GM23338 (cell line): ENCODE measurements at regions not wholly inside any gene's neighbourhood (a gene's known extent, or its start where the extent isn't known, plus 50 kb on each side); places are given as distances from the start of the nearest gene placed in this dataset.

Source experiments
- ATAC-seq: fragments of 200-7000 bp; cut with Tn5 transposase; 3 replicates; pipeline ENCODE4 v1.9.1; 2020
- DNase-seq: peaks from one replicate; pipeline ENCODE4 v3.0.0-alpha.2; 2015; ENCODE audit warnings: low spot score
- H2AFZ ChIP-seq: fragments of 200-600 bp; sonication (generic); 2 replicates; pipeline ENCODE4 v1.8.0; 2016; ENCODE audit warnings: antibody characterized with exemption, mild to moderate bottlenecking, moderate library complexity
- H3F3A ChIP-seq: fragments of 200-600 bp; sonication (generic); replicated peaks from 2 replicates; pipeline ENCODE4 v1.8.0; 2017; ENCODE audit warnings: antibody characterized with exemption, mixed run types, low read depth
- H3K27ac ChIP-seq: fragments of 200-600 bp; sonication (generic); 2 replicates; pipeline ENCODE4 v1.6.1; 2016; ENCODE audit warnings: low read depth
- H3K27me3 ChIP-seq: fragments of 200-600 bp; sonication (generic); 2 replicates; pipeline ENCODE4 v1.8.0; 2016; ENCODE audit warnings: mild to moderate bottlenecking, mixed run types, moderate library complexity; ENCODE audit not compliant: insufficient read depth
- H3K36me3 ChIP-seq: fragments of 200-600 bp; sonication (generic); 2 replicates; pipeline ENCODE4 v1.8.0; 2016; ENCODE audit warnings: mild to moderate bottlenecking; ENCODE audit not compliant: insufficient read depth
- H3K4me1 ChIP-seq: fragments of 200-600 bp; sonication (generic); 2 replicates; pipeline ENCODE4 v1.8.0; 2016; ENCODE audit warnings: mild to moderate bottlenecking, moderate library complexity; ENCODE audit not compliant: insufficient read depth
- H3K4me2 ChIP-seq: fragments of 200-600 bp; sonication (generic); 2 replicates; pipeline ENCODE4 v1.7.1; 2017; ENCODE audit warnings: mixed run types
- H3K4me3 ChIP-seq: fragments of 200-600 bp; sonication (generic); 2 replicates; pipeline ENCODE4 v1.6.1; 2016; ENCODE audit warnings: mixed run types
- H3K79me2 ChIP-seq: fragments of 200-600 bp; sonication (generic); replicated peaks from 2 replicates; pipeline ENCODE4 v1.8.0; 2017; ENCODE audit warnings: mild to moderate bottlenecking; ENCODE audit not compliant: insufficient read depth
- H3K9me2 ChIP-seq: fragments of 200-600 bp; sonication (generic); 2 replicates; pipeline ENCODE4 v1.8.0; 2017; ENCODE audit not compliant: insufficient read depth
- H4K20me1 ChIP-seq: fragments of 200-600 bp; sonication (generic); replicated peaks from 2 replicates; pipeline ENCODE4 v1.8.0; 2017; ENCODE audit warnings: mild to moderate bottlenecking; ENCODE audit not compliant: insufficient read depth
- H3K27ac Mint-ChIP-seq: 2 replicates; pipeline ENCODE4 v1.8.0; 2020; ENCODE audit warnings: inconsistent platforms, mild to moderate bottlenecking, moderate library complexity, mixed read lengths
- H3K27me3 Mint-ChIP-seq: 3 replicates; pipeline ENCODE4 v1.8.0; 2022; ENCODE audit warnings: low read depth, mild to moderate bottlenecking, moderate library complexity, mixed read lengths, inconsistent platforms; ENCODE audit not compliant: insufficient read depth, poor library complexity
- H3K36me3 Mint-ChIP-seq: 3 replicates; pipeline ENCODE4 v1.8.0; 2021; ENCODE audit warnings: low read depth, mild to moderate bottlenecking, inconsistent platforms, moderate library complexity, mixed read lengths
- H3K4me1 Mint-ChIP-seq: 3 replicates; pipeline ENCODE4 v1.8.0; 2020; ENCODE audit warnings: mild to moderate bottlenecking, inconsistent platforms, mixed read lengths
- H3K4me3 Mint-ChIP-seq: 3 replicates; pipeline ENCODE4 v1.8.0; 2021; ENCODE audit warnings: moderate library complexity, mild to moderate bottlenecking, inconsistent platforms, mixed read lengths
- H3K9me3 Mint-ChIP-seq: 3 replicates; pipeline ENCODE4 v1.8.0; 2020; ENCODE audit warnings: moderate library complexity, mild to moderate bottlenecking, inconsistent platforms, mixed read lengths
- CREB1 ChIP-seq: fragments of 250-450 bp; sonication (Bioruptor Pico); IDR thresholded peaks from 2 replicates; pipeline ENCODE4 v1.5.0; 2020; ENCODE audit warnings: low read depth, mild to moderate bottlenecking, moderate library complexity
- CTCF ChIP-seq, 2 experiments: fragments of 200-600 bp in 1 of 2; sonication (generic) in 1 of 2; conservative IDR thresholded peaks; 2 replicates each; pipeline versions ENCODE4 v1.5.1 to v1.6.1; 2016 to 2017; ENCODE audit warnings: antibody characterized with exemption in 2 of 2, low read depth in 2 of 2, mild to moderate bottlenecking in 2 of 2, moderate library complexity in 1 of 2
- ETS1 ChIP-seq: IDR thresholded peaks from 2 replicates; pipeline ENCODE4 v1.6.1; 2016; ENCODE audit warnings: antibody characterized with exemption
- EZH2 ChIP-seq: fragments of 200-600 bp; sonication (generic); IDR thresholded peaks from one replicate; pipeline ENCODE4 v1.8.0; 2017; ENCODE audit warnings: antibody characterized with exemption, mild to moderate bottlenecking, low read depth; ENCODE audit not compliant: unreplicated experiment
- EZH2phosphoT487 ChIP-seq: fragments of 200-600 bp; sonication (generic); IDR thresholded peaks from one replicate; pipeline ENCODE4 v1.8.1; 2018; ENCODE audit warnings: antibody characterized with exemption; ENCODE audit not compliant: unreplicated experiment
- JUNB ChIP-seq: IDR thresholded peaks from one replicate; pipeline ENCODE4 v1.6.1; 2016; ENCODE audit warnings: antibody characterized with exemption; ENCODE audit not compliant: unreplicated experiment
- NANOG ChIP-seq: IDR thresholded peaks from 2 replicates; pipeline ENCODE4 v1.6.1; 2016; ENCODE audit warnings: antibody characterized with exemption, borderline replicate concordance
- POLR2AphosphoS5 ChIP-seq: IDR thresholded peaks from 2 replicates; pipeline ENCODE4 v1.6.1; 2016; ENCODE audit warnings: antibody characterized with exemption, low read depth
- STAT1 ChIP-seq: IDR thresholded peaks from one replicate; pipeline ENCODE4 v1.6.1; 2016; ENCODE audit warnings: antibody characterized with exemption; ENCODE audit not compliant: unreplicated experiment
- ZNF114 ChIP-seq: fragments of 250-450 bp; sonication (Bioruptor Pico); IDR thresholded peaks from 2 replicates; pipeline ENCODE4 v1.5.0; 2020; ENCODE audit warnings: mild to moderate bottlenecking, moderate library complexity
- ZNF331 ChIP-seq: fragments of 250-450 bp; sonication (Bioruptor Pico); IDR thresholded peaks from 2 replicates; pipeline ENCODE4 v1.5.0; 2020; ENCODE audit warnings: low read depth, mild to moderate bottlenecking, moderate library complexity
- ZNF462 ChIP-seq: fragments of 250-450 bp; sonication (Bioruptor Pico); IDR thresholded peaks from 2 replicates; pipeline ENCODE4 v1.5.0; 2020; ENCODE audit warnings: mild to moderate bottlenecking, moderate library complexity

GRCh38 chr11:134822897-134823296, 410.9 kb upstream of the B3GAT1 start:
- Histone ChIP-seq H3K79me2 (no peaks in the 10 kb centered on the region), H3K4me3 (no peak overlapping the region), H3K27ac (no peak overlapping the region), H3K27me3 (no peaks in the 10 kb centered on the region), H3K36me3 (no peaks in the 10 kb centered on the region), H3K9me2 (no peaks in the 10 kb centered on the region), H3K4me1 (0 out of 2 replicates have a peak, but pooled peaks cover 3% of the 10 kb centered on the region), H3F3A (no peaks in the 10 kb centered on the region), H3K4me2 (no peak overlapping the region), H2AFZ (0 out of 2 replicates have a peak overlapping the region, but pooled peaks have one; percentile 23), H4K20me1 (no peaks in the 10 kb centered on the region)
- ATAC-seq: no peak
- no peak for TF ChIP-seq STAT1
- no peak for TF ChIP-seq POLR2AphosphoS5
- TF ChIP-seq CREB1 (CRISPR knock-in tag): no peak
- H3K9me3 Mint-ChIP-seq: no peaks in the 10 kb centered on the region
- H3K27ac Mint-ChIP-seq: no peak overlapping the region
- peaks cover 4% of the 10 kb centered on the region for H3K27me3 Mint-ChIP-seq
- no peak for DNase-seq
- no peaks in the 10 kb centered on the region for H3K36me3 Mint-ChIP-seq
- no peak overlapping the region for H3K4me3 Mint-ChIP-seq
- peaks cover 15% of the 10 kb centered on the region for H3K4me1 Mint-ChIP-seq

GRCh38 chr11:134821422-134821821, 409.4 kb upstream of the B3GAT1 start:
- H3K27me3 ChIP-seq: no peaks in the 10 kb centered on the region
- H3K36me3 ChIP-seq: no peaks in the 10 kb centered on the region
- Mint-ChIP-seq H3K4me1 (peaks cover 15% of the 10 kb centered on the region), H3K9me3 (no peaks in the 10 kb centered on the region), H3K36me3 (no peaks in the 10 kb centered on the region), H3K27ac (no peak overlapping the region), H3K4me3 (no peak overlapping the region), H3K27me3 (peaks cover 4% of the 10 kb centered on the region)
- 0 out of 2 replicates have a peak, but pooled peaks cover 3% of the 10 kb centered on the region for H3K4me1 ChIP-seq
- no peak overlapping the region for H3K27ac ChIP-seq
- DNase-seq (peak; percentile 15), ATAC-seq (no peak; the same call in 2 of the 3 replicates)
- H3K79me2 ChIP-seq: no peaks in the 10 kb centered on the region
- no peaks in the 10 kb centered on the region for H4K20me1 ChIP-seq
- no peak overlapping the region for H3K4me3 ChIP-seq
- H3K9me2 ChIP-seq: no peaks in the 10 kb centered on the region
- H3F3A ChIP-seq: no peaks in the 10 kb centered on the region
- no peak overlapping the region for H2AFZ ChIP-seq
- H3K4me2 ChIP-seq: no peak overlapping the region
- TF ChIP-seq ZNF462 (no peak), EZH2 (no peak), NANOG (no peak), ETS1 (no peak), JUNB (no peak), CTCF (conservative IDR thresholded peaks at IDR 0.05; ENCODE audit: low read depth in 2 of 2) (no peak), CREB1 (CRISPR knock-in tag) (no peak), ZNF331 (CRISPR knock-in tag) (no peak), POLR2AphosphoS5 (no peak), EZH2phosphoT487 (no peak), STAT1 (no peak), ZNF114 (CRISPR knock-in tag) (no peak)
